ENCODE measurements at regions not wholly inside any gene's neighbourhood (a gene's known extent, or its start where the extent isn't known, plus 50 kb on each side); places are given as distances from the start of the nearest gene placed in this dataset.
A peak's percentile ranks its signal among the peaks of the same experiment; 100 is the strongest.

DNA sequence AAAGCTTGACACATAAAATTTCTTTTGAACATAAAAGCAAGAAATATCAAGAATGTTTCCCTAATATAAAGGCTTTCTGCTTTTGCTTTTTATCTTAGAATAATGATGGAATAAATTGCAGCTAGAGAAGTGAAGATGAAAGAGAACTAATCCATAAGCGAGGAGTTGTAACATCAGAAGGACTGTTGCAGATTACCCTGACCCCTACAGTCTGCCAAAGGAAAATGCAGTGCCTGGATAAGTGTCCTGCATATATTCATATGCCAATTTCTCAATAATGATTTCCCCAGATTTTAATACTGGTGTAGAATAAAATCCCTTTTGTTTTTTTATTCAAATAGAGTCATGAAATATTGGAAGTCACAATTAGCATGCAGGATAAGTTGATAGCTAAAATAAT lies 115.9 kb downstream of the MAGEC2 start:
- intact Hi-C loops (cut with micrococcal nuclease) (loop anchor here (1.0 to 10.0 kb wide), 2 partner anchors 814 to 1171 kb away; no protein-coding TSS in a partner anchor), dilution Hi-C loops (cut with MboI; ENCODE audit: extremely low pct_ligation_motif_present, low sequenced_read_pairs) (no loop called here)
- ChIA-PET CTCF (interaction anchor here (0.7 to 2.3 kb wide), 5 partner anchors 12 to 1323 kb away, joined by 3 to 14 read pairs (median 3); no protein-coding TSS in a partner anchor), POLR2A (no interaction called here)
- Histone ChIP-seq H3K27me3 (ENCODE audit: control insufficient read depth in 2 of 2, insufficient read depth in 2 of 2, low read length in 2 of 2) (no peaks in the 10 kb centered on the region), H3K36me3 (ENCODE audit: control insufficient read depth in 2 of 2, extremely low read depth in 1 of 2, insufficient read depth in 2 of 2, low read length in 2 of 2) (no peaks in the 10 kb centered on the region), H3K9me3 (replicated peaks; ENCODE audit: control insufficient read depth, insufficient read depth, low read length) (no peaks in the 10 kb centered on the region), H3K4me3 (replicated peaks in 1 of 3; ENCODE audit: insufficient read depth in 1 of 3, low read depth in 1 of 3, low read length in 3 of 3) (no peak overlapping the region), H3K9me1 (replicated peaks; ENCODE audit: control insufficient read depth, extremely low read depth, insufficient read depth, low read length) (no peaks in the 10 kb centered on the region), H3K4me1 (ENCODE audit: control insufficient read depth, extremely low read depth, insufficient read depth, low read length) (no peaks in the 10 kb centered on the region), H3K9ac (replicated peaks; ENCODE audit: extremely low read depth, insufficient read depth, low read length) (no peak overlapping the region), H4K20me1 (replicated peaks; ENCODE audit: control insufficient read depth, extremely low read depth, insufficient read depth, low read length) (no peaks in the 10 kb centered on the region), H3K4me2 (ENCODE audit: insufficient read depth, low read length) (no peak overlapping the region), H3K27ac (ENCODE audit: insufficient read depth, low read depth, low read length) (no peak overlapping the region), H3K79me2 (ENCODE audit: control insufficient read depth, insufficient read depth, low read length) (no peaks in the 10 kb centered on the region), H2AFZ (ENCODE audit: low read depth, low read length) (no peak overlapping the region)
- DNase-seq (ENCODE audit: low read depth, low spot score) (peak; percentile 1), FAIRE-seq (no peak)
- TF ChIP-seq, protein P1, sequence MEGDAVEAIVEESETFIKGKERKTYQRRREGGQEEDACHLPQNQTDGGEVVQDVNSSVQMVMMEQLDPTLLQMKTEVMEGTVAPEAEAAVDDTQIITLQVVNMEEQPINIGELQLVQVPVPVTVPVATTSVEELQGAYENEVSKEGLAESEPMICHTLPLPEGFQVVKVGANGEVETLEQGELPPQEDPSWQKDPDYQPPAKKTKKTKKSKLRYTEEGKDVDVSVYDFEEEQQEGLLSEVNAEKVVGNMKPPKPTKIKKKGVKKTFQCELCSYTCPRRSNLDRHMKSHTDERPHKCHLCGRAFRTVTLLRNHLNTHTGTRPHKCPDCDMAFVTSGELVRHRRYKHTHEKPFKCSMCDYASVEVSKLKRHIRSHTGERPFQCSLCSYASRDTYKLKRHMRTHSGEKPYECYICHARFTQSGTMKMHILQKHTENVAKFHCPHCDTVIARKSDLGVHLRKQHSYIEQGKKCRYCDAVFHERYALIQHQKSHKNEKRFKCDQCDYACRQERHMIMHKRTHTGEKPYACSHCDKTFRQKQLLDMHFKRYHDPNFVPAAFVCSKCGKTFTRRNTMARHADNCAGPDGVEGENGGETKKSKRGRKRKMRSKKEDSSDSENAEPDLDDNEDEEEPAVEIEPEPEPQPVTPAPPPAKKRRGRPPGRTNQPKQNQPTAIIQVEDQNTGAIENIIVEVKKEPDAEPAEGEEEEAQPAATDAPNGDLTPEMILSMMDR (IDR thresholded peaks at IDR 0.05; ENCODE audit: extremely low read depth in 1 of 2, insufficient read depth in 1 of 2, low read depth in 1 of 2, low read length in 2 of 2) = peak; percentile 11 to 17
- no peak for TF ChIP-seq EZH2 (IDR thresholded peaks at IDR 0.05; ENCODE audit: borderline replicate concordance, low read depth, low read length, severe bottlenecking)
- no TSS peak for BruUV-seq (replicated peaks)

- H3K36me3 ChIP-seq (ENCODE audit: control insufficient read depth in 2 of 2, extremely low read depth in 1 of 2, insufficient read depth in 2 of 2, low read length in 2 of 2) = no peaks in the 10 kb centered on the region
- no peak overlapping the region for H3K4me2 ChIP-seq (ENCODE audit: insufficient read depth, low read length)
- H3K27ac ChIP-seq (ENCODE audit: insufficient read depth, low read depth, low read length) = no peak overlapping the region
- H3K79me2 ChIP-seq (ENCODE audit: control insufficient read depth, insufficient read depth, low read length) = no peaks in the 10 kb centered on the region
- BruUV-seq (replicated peaks) = no TSS peak
- ChIA-PET CTCF (no interaction called here), POLR2A (no interaction called here)
- H2AFZ ChIP-seq (ENCODE audit: low read depth, low read length) = no peak overlapping the region
- H3K9ac ChIP-seq (replicated peaks; ENCODE audit: extremely low read depth, insufficient read depth, low read length) = no peak overlapping the region
- H3K9me1 ChIP-seq (replicated peaks; ENCODE audit: control insufficient read depth, extremely low read depth, insufficient read depth, low read length) = no peaks in the 10 kb centered on the region
- no peaks in the 10 kb centered on the region for H3K27me3 ChIP-seq (ENCODE audit: control insufficient read depth in 2 of 2, insufficient read depth in 2 of 2, low read length in 2 of 2)
- H3K4me3 ChIP-seq (replicated peaks in 1 of 3; ENCODE audit: insufficient read depth in 1 of 3, low read depth in 1 of 3, low read length in 3 of 3) = no peak overlapping the region
- H4K20me1 ChIP-seq (replicated peaks; ENCODE audit: control insufficient read depth, extremely low read depth, insufficient read depth, low read length) = no peaks in the 10 kb centered on the region
- H3K9me3 ChIP-seq (replicated peaks; ENCODE audit: control insufficient read depth, insufficient read depth, low read length) = no peaks in the 10 kb centered on the region
- no peak for TF ChIP-seq JUN (IDR thresholded peaks at IDR 0.05; ENCODE audit: borderline replicate concordance, insufficient read depth, insufficient read length, low read depth)
- TF ChIP-seq, protein P1 (IDR thresholded peaks at IDR 0.05; ENCODE audit: extremely low read depth in 1 of 2, insufficient read depth in 1 of 2, low read depth in 1 of 2, low read length in 2 of 2) = no peak
- no peak for TF ChIP-seq GATA2 (IDR thresholded peaks at IDR 0.05; ENCODE audit: insufficient read depth, insufficient read length, low read depth, low read length)
- no peak for TF ChIP-seq POLR2AphosphoS5 (IDR thresholded peaks at IDR 0.05; ENCODE audit: insufficient read depth, low read depth, low read length)
- no peak for TF ChIP-seq MAX (IDR thresholded peaks at IDR 0.05; ENCODE audit: insufficient read depth, insufficient read length)
- TF ChIP-seq FOS (IDR thresholded peaks at IDR 0.05; ENCODE audit: borderline replicate concordance, insufficient read depth, low read length) = no peak
- no peak for TF ChIP-seq EZH2 (IDR thresholded peaks at IDR 0.05; ENCODE audit: borderline replicate concordance, low read depth, low read length, severe bottlenecking)
- no peak for TF ChIP-seq MYC (IDR thresholded peaks at IDR 0.05; ENCODE audit: low read depth, low read length)
- no peak for TF ChIP-seq POLR2A (IDR thresholded peaks at IDR 0.05; ENCODE audit: low read depth, low read length)
- FAIRE-seq = peak; percentile 38
- no peaks in the 10 kb centered on the region for H3K4me1 ChIP-seq (ENCODE audit: control insufficient read depth, extremely low read depth, insufficient read depth, low read length)
- no peak for DNase-seq (ENCODE audit: low read depth, low spot score)
- dilution Hi-C loops (cut with MboI; ENCODE audit: extremely low pct_ligation_motif_present, low sequenced_read_pairs) = no loop called here
- intact Hi-C loops (cut with micrococcal nuclease) = loop anchor here (10.0 kb wide), 1 partner anchor 810 kb away; no protein-coding TSS in a partner anchor
These were observed 120.5 kb downstream of the MAGEC2 start for GRCh38 chrX:142084611-142085010.
